ENCODE measurements at regions not wholly inside any gene's neighbourhood (a gene's known extent, or its start where the extent isn't known, plus 50 kb on each side); places are given as distances from the start of the nearest gene placed in this dataset.

DNA sequence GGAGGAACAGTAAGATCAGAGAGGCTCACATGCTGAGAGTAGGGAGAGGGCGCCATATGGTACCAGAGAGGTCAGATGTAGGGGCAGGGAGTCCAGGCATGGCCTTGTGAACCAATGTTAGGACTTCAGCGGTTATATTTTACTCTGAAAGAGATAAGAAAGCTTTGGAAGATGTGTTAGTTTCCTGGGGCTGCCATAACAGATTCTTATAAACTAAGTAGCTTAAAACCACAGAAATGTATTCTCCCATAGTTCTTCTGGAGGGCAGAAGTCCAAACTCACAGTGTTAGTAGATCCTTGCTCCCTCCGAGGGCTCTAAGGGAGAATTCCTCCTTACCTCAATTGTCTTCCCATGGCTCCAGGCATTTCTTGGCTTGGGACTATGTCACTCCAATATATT, 502.5 kb upstream of the ADGRL2 start:
- TF ChIP-seq, protein P1, sequence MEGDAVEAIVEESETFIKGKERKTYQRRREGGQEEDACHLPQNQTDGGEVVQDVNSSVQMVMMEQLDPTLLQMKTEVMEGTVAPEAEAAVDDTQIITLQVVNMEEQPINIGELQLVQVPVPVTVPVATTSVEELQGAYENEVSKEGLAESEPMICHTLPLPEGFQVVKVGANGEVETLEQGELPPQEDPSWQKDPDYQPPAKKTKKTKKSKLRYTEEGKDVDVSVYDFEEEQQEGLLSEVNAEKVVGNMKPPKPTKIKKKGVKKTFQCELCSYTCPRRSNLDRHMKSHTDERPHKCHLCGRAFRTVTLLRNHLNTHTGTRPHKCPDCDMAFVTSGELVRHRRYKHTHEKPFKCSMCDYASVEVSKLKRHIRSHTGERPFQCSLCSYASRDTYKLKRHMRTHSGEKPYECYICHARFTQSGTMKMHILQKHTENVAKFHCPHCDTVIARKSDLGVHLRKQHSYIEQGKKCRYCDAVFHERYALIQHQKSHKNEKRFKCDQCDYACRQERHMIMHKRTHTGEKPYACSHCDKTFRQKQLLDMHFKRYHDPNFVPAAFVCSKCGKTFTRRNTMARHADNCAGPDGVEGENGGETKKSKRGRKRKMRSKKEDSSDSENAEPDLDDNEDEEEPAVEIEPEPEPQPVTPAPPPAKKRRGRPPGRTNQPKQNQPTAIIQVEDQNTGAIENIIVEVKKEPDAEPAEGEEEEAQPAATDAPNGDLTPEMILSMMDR (IDR thresholded peaks at IDR 0.05): no peak
- TF ChIP-seq POLR2AphosphoS5 (IDR thresholded peaks at IDR 0.05): no peak

Measured in breast epithelium (tissue), 3 donors.